Activated T-helper 17 cell treated with anti-CD3 and anti-CD28 coated beads, Interleukin-2, amount 50 U/mL, for 72 hours (primary cell): ENCODE measurements at regions not wholly inside any gene's neighbourhood (a gene's known extent, or its start where the extent isn't known, plus 50 kb on each side); places are given as distances from the start of the nearest gene placed in this dataset.

ENCODE experiments used
- ATAC-seq: fragments of 150-1000 bp; cut with Tn5 transposase; replicated peaks from 2 replicates; pipeline ENCODE4 v1.10.0; 2021; ENCODE audit warnings: mild to moderate bottlenecking, moderate library complexity
- H3K27ac Mint-ChIP-seq: one replicate; pipeline ENCODE4 v1.8.0; 2022; ENCODE audit warnings: mixed read lengths
- H3K27me3 Mint-ChIP-seq: one replicate; pipeline ENCODE4 v1.8.0; 2022; ENCODE audit warnings: mixed read lengths
- H3K36me3 Mint-ChIP-seq: one replicate; pipeline ENCODE4 v1.8.0; 2022; ENCODE audit warnings: low read depth, mild to moderate bottlenecking, mixed read lengths
- H3K4me1 Mint-ChIP-seq: one replicate; pipeline ENCODE4 v1.8.0; 2022; ENCODE audit warnings: mixed read lengths
- H3K4me3 Mint-ChIP-seq: one replicate; pipeline ENCODE4 v1.8.0; 2022; ENCODE audit warnings: mild to moderate bottlenecking, mixed read lengths
- H3K9me3 Mint-ChIP-seq: one replicate; pipeline ENCODE4 v1.8.0; 2022; ENCODE audit warnings: mixed read lengths

GRCh38 chr16:65668064-65668595, 546.3 kb upstream of the CDH11 start:
- Mint-ChIP-seq H3K27ac (no peak overlapping the region), H3K27me3 (no peaks in the 10 kb centered on the region), H3K9me3 (peaks cover 22% of the 10 kb centered on the region), H3K36me3 (no peaks in the 10 kb centered on the region), H3K4me3 (no peak overlapping the region), H3K4me1 (no peaks in the 10 kb centered on the region)
- no peak for ATAC-seq

- H3K27me3 Mint-ChIP-seq: no peaks in the 10 kb centered on the region
- no peak for ATAC-seq
- H3K36me3 Mint-ChIP-seq: no peaks in the 10 kb centered on the region
- no peaks in the 10 kb centered on the region for H3K4me1 Mint-ChIP-seq
- no peak overlapping the region for H3K4me3 Mint-ChIP-seq
- H3K27ac Mint-ChIP-seq: no peak overlapping the region
- H3K9me3 Mint-ChIP-seq: peaks cover 18% of the 10 kb centered on the region
Observed at GRCh38 chr16:65667011-65667578, 545.2 kb upstream of the CDH11 start.

- H3K36me3 Mint-ChIP-seq: no peaks in the 10 kb centered on the region
- H3K4me3 Mint-ChIP-seq: no peak overlapping the region
- H3K4me1 Mint-ChIP-seq: no peaks in the 10 kb centered on the region
- peaks cover 18% of the 10 kb centered on the region for H3K9me3 Mint-ChIP-seq
- H3K27ac Mint-ChIP-seq: no peak overlapping the region
- no peaks in the 10 kb centered on the region for H3K27me3 Mint-ChIP-seq
- no peak for ATAC-seq
Observed at GRCh38 chr16:65666132-65666941, 544.5 kb upstream of the CDH11 start.

- H3K4me1 Mint-ChIP-seq: no peaks in the 10 kb centered on the region
- H3K36me3 Mint-ChIP-seq: no peaks in the 10 kb centered on the region
- no peak overlapping the region for H3K4me3 Mint-ChIP-seq
- peaks cover 23% of the 10 kb centered on the region for H3K9me3 Mint-ChIP-seq
- H3K27ac Mint-ChIP-seq: no peak overlapping the region
- no peak for ATAC-seq
- peaks cover 3% of the 10 kb centered on the region for H3K27me3 Mint-ChIP-seq
Observed at GRCh38 chr16:65665586-65665985, 543.7 kb upstream of the CDH11 start.

- no peaks in the 10 kb centered on the region for H3K36me3 Mint-ChIP-seq
- H3K9me3 Mint-ChIP-seq: peaks cover 19% of the 10 kb centered on the region
- no peaks in the 10 kb centered on the region for H3K4me1 Mint-ChIP-seq
- peaks cover 3% of the 10 kb centered on the region for H3K27me3 Mint-ChIP-seq
- H3K4me3 Mint-ChIP-seq: no peak overlapping the region
- H3K27ac Mint-ChIP-seq: no peak overlapping the region
- no peak for ATAC-seq
Observed at GRCh38 chr16:65663774-65664173, 541.9 kb upstream of the CDH11 start.

- peaks cover 22% of the 10 kb centered on the region for H3K9me3 Mint-ChIP-seq
- H3K4me3 Mint-ChIP-seq: no peak overlapping the region
- H3K4me1 Mint-ChIP-seq: no peaks in the 10 kb centered on the region
- no peaks in the 10 kb centered on the region for H3K36me3 Mint-ChIP-seq
- no peak overlapping the region for H3K27ac Mint-ChIP-seq
- no peak for ATAC-seq
- peaks cover 3% of the 10 kb centered on the region for H3K27me3 Mint-ChIP-seq
Observed at GRCh38 chr16:65662256-65662655, 540.4 kb upstream of the CDH11 start.

- Mint-ChIP-seq H3K4me1 (no peaks in the 10 kb centered on the region), H3K27ac (no peak overlapping the region), H3K4me3 (no peak overlapping the region), H3K27me3 (peaks cover 3% of the 10 kb centered on the region), H3K9me3 (peaks cover 22% of the 10 kb centered on the region), H3K36me3 (no peaks in the 10 kb centered on the region)
- no peak for ATAC-seq
Observed at GRCh38 chr16:65661558-65661957, 539.7 kb upstream of the CDH11 start.

- no peak overlapping the region for H3K4me3 Mint-ChIP-seq
- no peak for ATAC-seq
- H3K27ac Mint-ChIP-seq: no peak overlapping the region
- H3K4me1 Mint-ChIP-seq: no peaks in the 10 kb centered on the region
- peaks cover 3% of the 10 kb centered on the region for H3K27me3 Mint-ChIP-seq
- H3K9me3 Mint-ChIP-seq: peaks cover 22% of the 10 kb centered on the region
- no peaks in the 10 kb centered on the region for H3K36me3 Mint-ChIP-seq
Observed at GRCh38 chr16:65660390-65660789, 538.5 kb upstream of the CDH11 start.

- no peaks in the 10 kb centered on the region for H3K4me1 Mint-ChIP-seq
- H3K4me3 Mint-ChIP-seq: no peak overlapping the region
- peaks cover 3% of the 10 kb centered on the region for H3K27me3 Mint-ChIP-seq
- no peak overlapping the region for H3K27ac Mint-ChIP-seq
- peaks cover 22% of the 10 kb centered on the region for H3K9me3 Mint-ChIP-seq
- H3K36me3 Mint-ChIP-seq: no peaks in the 10 kb centered on the region
- no peak for ATAC-seq
Observed at GRCh38 chr16:65659758-65660157, 537.9 kb upstream of the CDH11 start.

- no peaks in the 10 kb centered on the region for H3K4me1 Mint-ChIP-seq
- no peak overlapping the region for H3K4me3 Mint-ChIP-seq
- H3K9me3 Mint-ChIP-seq: peaks cover 14% of the 10 kb centered on the region
- H3K27ac Mint-ChIP-seq: no peak overlapping the region
- no peak for ATAC-seq
- H3K27me3 Mint-ChIP-seq: peaks cover 3% of the 10 kb centered on the region
- H3K36me3 Mint-ChIP-seq: no peaks in the 10 kb centered on the region
Observed at GRCh38 chr16:65658787-65659220, 536.9 kb upstream of the CDH11 start.

- ATAC-seq: no peak
- H3K4me1 Mint-ChIP-seq: no peaks in the 10 kb centered on the region
- H3K27me3 Mint-ChIP-seq: peaks cover 3% of the 10 kb centered on the region
- peaks cover 10% of the 10 kb centered on the region for H3K9me3 Mint-ChIP-seq
- no peaks in the 10 kb centered on the region for H3K36me3 Mint-ChIP-seq
- H3K4me3 Mint-ChIP-seq: no peak overlapping the region
- H3K27ac Mint-ChIP-seq: no peak overlapping the region
Observed at GRCh38 chr16:65658349-65658748, 536.5 kb upstream of the CDH11 start.

- no peaks in the 10 kb centered on the region for H3K36me3 Mint-ChIP-seq
Observed at GRCh38 chr16:65657556-65657955, 535.7 kb upstream of the CDH11 start.

GRCh38 chr16:65657071-65657494, 535.2 kb upstream of the CDH11 start:
- H3K36me3 Mint-ChIP-seq: no peaks in the 10 kb centered on the region
- H3K4me3 Mint-ChIP-seq: no peak overlapping the region
- no peak for ATAC-seq
- H3K27ac Mint-ChIP-seq: no peak overlapping the region
- H3K9me3 Mint-ChIP-seq: peaks cover 9% of the 10 kb centered on the region
- no peaks in the 10 kb centered on the region for H3K4me1 Mint-ChIP-seq
- peaks cover 5% of the 10 kb centered on the region for H3K27me3 Mint-ChIP-seq

More at GRCh38 chr16:65657556-65657955, 535.7 kb upstream of the CDH11 start:
- Mint-ChIP-seq H3K27ac (no peak overlapping the region), H3K9me3 (peaks cover 9% of the 10 kb centered on the region), H3K27me3 (peaks cover 3% of the 10 kb centered on the region), H3K4me3 (no peak overlapping the region), H3K4me1 (no peaks in the 10 kb centered on the region)
- ATAC-seq: no peak

- Mint-ChIP-seq H3K4me1 (no peaks in the 10 kb centered on the region), H3K9me3 (peaks cover 7% of the 10 kb centered on the region), H3K4me3 (no peak overlapping the region), H3K36me3 (no peaks in the 10 kb centered on the region), H3K27me3 (peaks cover 3% of the 10 kb centered on the region), H3K27ac (no peak overlapping the region)
- ATAC-seq: no peak
Observed at GRCh38 chr16:65655802-65656201, 533.9 kb upstream of the CDH11 start.

GRCh38 chr16:65648101-65648500, 526.2 kb upstream of the CDH11 start:
- H3K27ac Mint-ChIP-seq: no peak overlapping the region
- peaks cover 13% of the 10 kb centered on the region for H3K9me3 Mint-ChIP-seq
- peaks cover 3% of the 10 kb centered on the region for H3K27me3 Mint-ChIP-seq
- H3K4me1 Mint-ChIP-seq: no peaks in the 10 kb centered on the region
- no peak overlapping the region for H3K4me3 Mint-ChIP-seq
- no peaks in the 10 kb centered on the region for H3K36me3 Mint-ChIP-seq
- ATAC-seq: no peak
